HG03378 (cell line): ENCODE measurements at regions not wholly inside any gene's neighbourhood (a gene's known extent, or its start where the extent isn't known, plus 50 kb on each side); places are given as distances from the start of the nearest gene placed in this dataset.
"Not testable (repeated sequence)": the region's sequence is repeated elsewhere in the genome, so short reads cannot be mapped to it uniquely, and the experiment has no call there.

Experiments used
- ATAC-seq: cut with Tn5 transposase; IDR thresholded peaks from one replicate; pipeline ENCODE4 v1.9.1; 2021; ENCODE audit warnings: mild to moderate bottlenecking, moderate library complexity; ENCODE audit not compliant: unreplicated experiment

GRCh38 chr2:142395291-142395690, 264.5 kb upstream of the LRP1B start:
- ATAC-seq, result no peak

GRCh38 chr2:142380372-142380771, 249.6 kb upstream of the LRP1B start:
- no peak for ATAC-seq

GRCh38 chr2:142362069-142362468, 231.3 kb upstream of the LRP1B start:
- not testable (repeated sequence) for ATAC-seq

- no peak for ATAC-seq
Observed at GRCh38 chr2:142347751-142348150, 216.9 kb upstream of the LRP1B start.

GRCh38 chr2:142339261-142339660, 208.4 kb upstream of the LRP1B start:
- ATAC-seq, result no peak

- ATAC-seq, result no peak
Observed at GRCh38 chr2:142332196-142332595, 201.4 kb upstream of the LRP1B start.

GRCh38 chr2:142330458-142330857, 199.6 kb upstream of the LRP1B start:
- no peak for ATAC-seq

- ATAC-seq, result no peak
Observed at GRCh38 chr2:142325870-142326269, 195.1 kb upstream of the LRP1B start.

- no peak for ATAC-seq
Observed at GRCh38 chr2:142323206-142323605, 192.4 kb upstream of the LRP1B start.

GRCh38 chr2:142321706-142322280, 191.0 kb upstream of the LRP1B start:
- no peak for ATAC-seq

GRCh38 chr2:142320067-142320466, 189.3 kb upstream of the LRP1B start:
- ATAC-seq, result no peak

- no peak for ATAC-seq
Observed at GRCh38 chr2:142316049-142316448, 185.2 kb upstream of the LRP1B start.

GRCh38 chr2:142315346-142315745, 184.5 kb upstream of the LRP1B start:
- ATAC-seq, result no peak

GRCh38 chr2:142314164-142314563, 183.3 kb upstream of the LRP1B start:
- no peak for ATAC-seq

GRCh38 chr2:142310530-142310929, 179.7 kb upstream of the LRP1B start:
- ATAC-seq, result no peak

- no peak for ATAC-seq
Observed at GRCh38 chr2:142308744-142309143, 177.9 kb upstream of the LRP1B start.

- no peak for ATAC-seq
Observed at GRCh38 chr2:142307616-142308115, 176.8 kb upstream of the LRP1B start.

GRCh38 chr2:142307086-142307485, 176.3 kb upstream of the LRP1B start:
- ATAC-seq, result no peak

GRCh38 chr2:142306131-142306530, 175.3 kb upstream of the LRP1B start:
- no peak for ATAC-seq

- ATAC-seq, result no peak
Observed at GRCh38 chr2:142300517-142300916, 169.7 kb upstream of the LRP1B start.

- no peak for ATAC-seq
Observed at GRCh38 chr2:142299021-142299420, 168.2 kb upstream of the LRP1B start.

GRCh38 chr2:142294225-142294624, 163.4 kb upstream of the LRP1B start:
- ATAC-seq, result no peak

GRCh38 chr2:142291969-142292368, 161.2 kb upstream of the LRP1B start:
- no peak for ATAC-seq
